ENCODE measurements at regions not wholly inside any gene's neighbourhood (a gene's known extent, or its start where the extent isn't known, plus 50 kb on each side); places are given as distances from the start of the nearest gene placed in this dataset.
"Not testable (repeated sequence)": the region's sequence is repeated elsewhere in the genome, so short reads cannot be mapped to it uniquely, and the experiment has no call there.

- DNase-seq: no peak
These were observed 218.6 kb upstream of the C1orf87 start for GRCh38 chr1:60292140-60292539.

- no peak for DNase-seq
These were observed 216.8 kb upstream of the C1orf87 start for GRCh38 chr1:60290393-60290792.

- DNase-seq: no peak
These were observed 214.0 kb upstream of the C1orf87 start for GRCh38 chr1:60287536-60287935.

- DNase-seq: no peak
These were observed 210.1 kb upstream of the C1orf87 start for GRCh38 chr1:60283690-60284089.

GRCh38 chr1:60281360-60281932, 207.9 kb upstream of the C1orf87 start:
- DNase-seq: no peak

GRCh38 chr1:60280819-60281218, 207.2 kb upstream of the C1orf87 start:
- DNase-seq: no peak

- DNase-seq: no peak
These were observed 206.7 kb upstream of the C1orf87 start for GRCh38 chr1:60280256-60280655.

- no peak for DNase-seq
These were observed 206.2 kb upstream of the C1orf87 start for GRCh38 chr1:60279798-60280197.

GRCh38 chr1:60277269-60277668, 203.7 kb upstream of the C1orf87 start:
- DNase-seq: no peak

- DNase-seq: no peak
These were observed 201.1 kb upstream of the C1orf87 start for GRCh38 chr1:60274422-60275290.

- DNase-seq: no peak
These were observed 199.6 kb upstream of the C1orf87 start for GRCh38 chr1:60273185-60273584.

GRCh38 chr1:60271041-60271440, 197.5 kb upstream of the C1orf87 start:
- DNase-seq: no peak

GRCh38 chr1:60268451-60268850, 194.9 kb upstream of the C1orf87 start:
- DNase-seq: no peak

GRCh38 chr1:60265560-60266535, 192.3 kb upstream of the C1orf87 start:
- no peak for DNase-seq

- no peak for DNase-seq
These were observed 189.1 kb upstream of the C1orf87 start for GRCh38 chr1:60262701-60263100.

- DNase-seq: no peak
These were observed 184.0 kb upstream of the C1orf87 start for GRCh38 chr1:60257531-60257930.

GRCh38 chr1:60255565-60255964, 182.0 kb upstream of the C1orf87 start:
- no peak for DNase-seq

GRCh38 chr1:60251426-60251825, 177.9 kb upstream of the C1orf87 start:
- DNase-seq: no peak

GRCh38 chr1:60247467-60247866, 173.9 kb upstream of the C1orf87 start:
- not testable (repeated sequence) for DNase-seq

GRCh38 chr1:60245324-60245723, 171.8 kb upstream of the C1orf87 start:
- no peak for DNase-seq

- DNase-seq: no peak
These were observed 171.3 kb upstream of the C1orf87 start for GRCh38 chr1:60244906-60245305.

- DNase-seq: no peak
These were observed 161.7 kb upstream of the C1orf87 start for GRCh38 chr1:60235275-60235674.

GRCh38 chr1:60234776-60235175, 161.2 kb upstream of the C1orf87 start:
- no peak for DNase-seq
